Fibroblast of skin of left quadriceps (primary cell): ENCODE measurements at regions not wholly inside any gene's neighbourhood (a gene's known extent, or its start where the extent isn't known, plus 50 kb on each side); places are given as distances from the start of the nearest gene placed in this dataset.
"Not testable (repeated sequence)": the region's sequence is repeated elsewhere in the genome, so short reads cannot be mapped to it uniquely, and the experiment has no call there.

ENCODE experiments used
- DNase-seq, 2 experiments: peaks; one replicate each; pipeline ENCODE4 v3.0.0-alpha.2; 2013; ENCODE audit warnings: low read depth in 2 of 2

DNA sequence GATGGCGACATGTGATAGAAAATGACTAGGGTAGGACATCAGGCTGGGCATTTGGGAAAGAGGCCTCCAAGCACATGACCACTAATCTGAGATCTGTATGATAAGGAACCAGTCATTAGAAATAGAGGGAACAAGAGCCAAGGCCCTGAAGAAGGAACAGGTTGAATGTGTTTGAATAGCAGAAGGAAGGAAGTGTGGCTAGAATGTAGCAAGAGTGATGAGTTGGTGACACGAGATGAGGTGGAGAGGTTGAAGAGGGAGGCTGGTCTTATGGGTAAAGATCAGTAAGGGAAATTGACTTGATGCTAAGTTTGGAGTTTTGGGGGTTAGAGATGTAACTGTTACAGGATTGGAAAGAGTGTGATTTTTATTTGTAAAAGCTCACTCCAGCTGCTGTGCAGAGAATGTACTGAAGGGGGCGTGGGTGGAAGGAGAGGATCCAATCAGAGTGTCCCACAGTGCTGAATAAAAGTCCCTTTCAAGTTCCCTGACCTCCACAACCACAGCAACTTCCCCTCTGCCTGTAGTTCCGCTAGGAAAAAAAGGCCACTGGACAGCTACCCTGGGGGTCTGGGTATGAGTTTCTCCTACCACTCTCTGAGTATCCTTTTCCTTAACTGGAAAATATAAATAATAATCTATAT, 295.0 kb downstream of the OMA1 start:
- no peak for DNase-seq

- DNase-seq, result no peak
These were observed 296.0 kb downstream of the OMA1 start for GRCh38 chr1:58250587-58250948.

GRCh38 chr1:58249737-58250586, 296.6 kb downstream of the OMA1 start:
- DNase-seq, result peak; percentile 27 to 29

- no peak for DNase-seq
These were observed 297.2 kb downstream of the OMA1 start for GRCh38 chr1:58249388-58249736.

GRCh38 chr1:58248791-58249190, 297.7 kb downstream of the OMA1 start:
- DNase-seq, result no peak

GRCh38 chr1:58248072-58248471, 298.5 kb downstream of the OMA1 start:
- no peak for DNase-seq

DNA sequence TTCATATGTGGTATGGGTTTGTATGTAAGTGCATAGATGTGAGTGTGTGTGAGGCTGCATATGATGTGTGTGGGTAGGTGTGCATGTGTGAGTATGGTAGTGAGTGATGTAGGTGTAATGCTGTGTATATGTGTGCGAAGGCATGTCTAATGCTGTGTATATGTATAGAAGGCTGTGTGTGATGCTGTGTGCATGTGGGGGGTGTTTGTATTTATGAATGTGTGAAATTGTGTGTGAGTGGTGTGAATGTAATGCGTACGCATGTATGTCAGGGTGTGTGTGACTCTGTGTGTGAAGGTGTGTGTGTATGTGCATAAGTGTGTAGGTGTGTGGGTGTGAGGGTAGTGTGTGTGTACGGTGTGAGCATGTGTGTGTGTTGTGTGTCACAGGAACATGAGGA, 300.0 kb downstream of the OMA1 start:
- no peak for DNase-seq

DNA sequence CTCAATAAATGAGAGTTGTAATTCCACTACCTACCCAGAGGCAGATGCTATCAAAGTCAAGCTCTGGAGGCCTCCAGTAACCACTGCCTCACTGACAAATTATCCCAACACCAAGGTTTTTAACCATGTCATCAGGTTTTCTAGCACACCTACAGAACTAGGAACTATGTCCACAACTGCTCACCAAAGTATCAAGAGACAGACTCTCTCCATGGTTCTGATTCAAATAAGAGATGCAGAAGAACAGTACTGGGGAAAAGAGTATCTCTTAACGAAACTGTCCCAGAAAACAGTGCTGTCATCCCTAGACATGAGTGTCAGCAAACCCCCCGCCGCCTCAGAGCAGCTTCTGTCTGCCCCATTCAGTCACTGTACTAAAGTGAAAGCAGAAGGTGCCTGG, 301.7 kb downstream of the OMA1 start:
- no peak for DNase-seq

DNA sequence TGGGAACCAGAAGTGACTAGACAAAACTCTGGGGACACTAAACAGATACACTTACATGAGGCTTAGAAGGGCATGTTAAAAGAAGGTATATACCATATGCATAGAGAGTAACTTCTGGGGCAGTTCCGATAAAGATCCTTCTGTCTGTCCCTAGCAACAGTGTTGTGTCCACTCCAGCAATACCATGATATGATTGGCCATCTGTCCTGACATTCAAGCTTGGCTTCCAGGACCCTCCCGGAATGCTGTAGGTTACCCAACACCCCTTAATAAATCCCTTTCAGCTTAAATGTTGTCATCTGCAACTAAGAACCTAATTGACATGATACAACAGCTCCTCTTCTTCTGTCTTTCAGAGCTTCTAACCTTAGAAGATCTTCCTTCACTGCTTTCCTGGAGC, 307.7 kb downstream of the OMA1 start:
- no peak for DNase-seq

- DNase-seq, result no peak
These were observed 312.8 kb downstream of the OMA1 start for GRCh38 chr1:58233729-58234128.

- no peak for DNase-seq
These were observed 315.3 kb downstream of the OMA1 start for GRCh38 chr1:58231204-58231603.

DNA sequence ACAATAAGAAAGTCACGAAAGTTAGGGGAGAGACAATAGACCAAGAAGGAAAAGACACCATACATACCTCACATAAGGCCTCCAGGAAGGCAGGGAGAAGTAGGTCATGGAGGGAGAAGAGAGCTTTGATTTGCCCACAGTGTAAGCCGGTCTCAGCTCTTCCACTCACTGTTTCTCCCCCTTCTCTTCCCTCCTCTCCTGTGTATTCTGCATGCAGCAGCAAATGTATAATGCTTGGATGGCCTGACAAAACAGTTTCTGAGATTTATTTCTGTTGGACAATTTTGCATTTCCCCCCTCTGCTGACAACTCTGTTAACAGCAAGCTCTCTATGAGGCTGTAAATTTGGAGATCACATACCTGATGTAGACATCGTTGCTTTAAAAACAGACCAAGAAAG, 318.9 kb downstream of the OMA1 start:
- DNase-seq, result no peak

GRCh38 chr1:58223522-58223921, 323.0 kb downstream of the OMA1 start:
- DNase-seq, result no peak

DNA sequence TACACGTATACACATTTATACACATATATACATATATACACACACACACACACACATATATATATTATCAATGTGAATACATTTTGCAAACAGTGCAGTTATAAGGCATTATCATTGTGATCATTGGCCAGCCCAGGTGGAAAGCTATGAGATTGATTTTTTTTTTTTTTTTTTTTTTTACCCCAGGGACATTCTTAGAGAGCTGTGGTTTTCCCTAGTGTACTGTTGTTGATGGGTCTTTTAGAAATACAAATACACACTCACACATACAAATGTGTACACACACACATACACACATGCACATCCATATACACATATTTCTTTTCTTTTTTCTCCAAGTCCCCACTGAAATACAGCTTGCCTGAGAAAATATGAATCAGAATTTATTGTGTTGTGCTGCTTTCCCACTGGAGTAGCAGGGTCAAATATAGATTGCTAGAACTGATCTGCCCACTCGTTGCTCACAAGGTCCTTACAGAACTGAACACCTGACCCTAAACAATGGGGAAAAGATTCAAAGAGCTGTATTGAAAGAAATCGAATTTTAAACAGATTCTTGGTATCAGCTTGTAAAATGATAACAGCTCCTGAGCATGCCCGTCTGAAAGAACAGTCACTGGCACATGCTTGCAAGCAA, 325.6 kb downstream of the OMA1 start:
- no peak for DNase-seq

- DNase-seq, result not testable (repeated sequence)
These were observed 330.4 kb downstream of the OMA1 start for GRCh38 chr1:58216169-58216568.

DNA sequence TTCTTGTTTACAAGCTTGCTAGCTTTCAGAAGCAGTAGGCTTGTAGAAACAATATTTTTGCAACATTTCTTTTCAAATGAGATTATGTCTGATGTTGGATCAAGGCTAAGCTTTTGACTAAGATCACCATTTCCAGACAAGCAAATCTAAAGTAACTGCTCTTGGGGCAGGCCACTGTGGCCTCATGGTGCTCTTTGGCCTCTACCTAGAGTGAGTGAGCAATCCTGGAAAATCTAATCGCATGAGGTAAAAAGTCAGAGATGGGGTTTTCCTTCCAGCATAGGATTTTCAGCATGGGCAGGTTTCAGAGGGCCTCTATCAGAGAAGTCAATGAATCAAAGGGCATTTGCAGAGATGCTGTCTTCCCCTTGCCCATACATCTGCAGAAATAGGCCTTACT, 331.9 kb downstream of the OMA1 start:
- no peak for DNase-seq

- DNase-seq, result no peak
These were observed 334.7 kb downstream of the OMA1 start for GRCh38 chr1:58211869-58212268.

DNA sequence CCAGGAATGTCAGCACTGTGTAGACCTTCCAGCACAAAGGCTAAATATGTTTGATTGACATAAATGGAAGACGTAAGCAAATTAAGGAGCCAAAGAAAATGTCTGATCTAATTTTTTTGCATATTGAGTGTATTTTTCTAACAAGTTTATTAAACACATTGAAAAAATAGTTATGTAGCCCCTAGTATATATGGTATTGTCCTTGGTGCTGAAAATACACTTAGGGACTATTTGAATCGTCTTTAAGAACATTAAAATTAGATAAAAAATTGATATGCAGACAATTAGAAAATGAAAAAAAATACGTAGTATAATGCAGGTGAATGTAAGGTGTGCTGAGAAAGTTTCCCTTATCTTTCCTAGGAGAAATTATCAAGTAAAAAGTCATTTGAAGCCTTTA, 337.0 kb downstream of the OMA1 start:
- DNase-seq, result no peak

- no peak for DNase-seq
These were observed 339.8 kb downstream of the OMA1 start for GRCh38 chr1:58206749-58207148.

GRCh38 chr1:58204284-58204683, 342.2 kb downstream of the OMA1 start:
- no peak for DNase-seq

GRCh38 chr1:58201492-58202106, 344.9 kb downstream of the OMA1 start:
- DNase-seq, result no peak

- DNase-seq, result no peak
These were observed 346.1 kb downstream of the OMA1 start for GRCh38 chr1:58200437-58200836.

GRCh38 chr1:58197811-58198210, 348.7 kb downstream of the OMA1 start:
- DNase-seq, result no peak
